ENCODE measurements at regions not wholly inside any gene's neighbourhood (a gene's known extent, or its start where the extent isn't known, plus 50 kb on each side); places are given as distances from the start of the nearest gene placed in this dataset.

- H3K79me2 ChIP-seq (ENCODE audit: control insufficient read depth, insufficient read depth, low read length) = no peaks in the 10 kb centered on the region
- no peaks in the 10 kb centered on the region for H4K20me1 ChIP-seq (replicated peaks; ENCODE audit: control insufficient read depth, extremely low read depth, insufficient read depth, low read length)
- no peak overlapping the region for H2AFZ ChIP-seq (ENCODE audit: low read depth, low read length)
- intact Hi-C loops (cut with micrococcal nuclease) (no loop called here), dilution Hi-C loops (cut with MboI; ENCODE audit: extremely low pct_ligation_motif_present, low sequenced_read_pairs) (no loop called here)
- H3K27me3 ChIP-seq (ENCODE audit: control insufficient read depth in 2 of 2, insufficient read depth in 2 of 2, low read length in 2 of 2) = peaks cover 11% of the 10 kb centered on the region in 2 experiments
- H3K27ac ChIP-seq (ENCODE audit: insufficient read depth, low read depth, low read length) = no peak overlapping the region
- no peaks in the 10 kb centered on the region for H3K9me3 ChIP-seq (replicated peaks; ENCODE audit: control insufficient read depth, insufficient read depth, low read length)
- FAIRE-seq (no peak), DNase-seq (ENCODE audit: low read depth, low spot score) (no peak)
- no peaks in the 10 kb centered on the region for H3K36me3 ChIP-seq (ENCODE audit: control insufficient read depth in 2 of 2, extremely low read depth in 1 of 2, insufficient read depth in 2 of 2, low read length in 2 of 2)
- H3K4me1 ChIP-seq (ENCODE audit: control insufficient read depth, extremely low read depth, insufficient read depth, low read length) = peaks cover 3% of the 10 kb centered on the region
- no peak overlapping the region for H3K9ac ChIP-seq (replicated peaks; ENCODE audit: extremely low read depth, insufficient read depth, low read length)
- ChIA-PET CTCF (interaction anchor here (2.4 kb wide), 1 partner anchor 26 kb away, joined by 8 read pairs; no protein-coding TSS in a partner anchor), POLR2A (no interaction called here)
- TF ChIP-seq FOS (IDR thresholded peaks at IDR 0.05; ENCODE audit: borderline replicate concordance, insufficient read depth, low read length) = no peak
- TF ChIP-seq MAX (IDR thresholded peaks at IDR 0.05; ENCODE audit: insufficient read depth, insufficient read length) = no peak
- no peak for TF ChIP-seq CTCF (IDR thresholded peaks at IDR 0.05; ENCODE audit: extremely low read depth in 1 of 2, insufficient read depth in 1 of 2, low read depth in 1 of 2, low read length in 2 of 2)
- TF ChIP-seq JUN (IDR thresholded peaks at IDR 0.05; ENCODE audit: borderline replicate concordance, insufficient read depth, insufficient read length, low read depth) = no peak
- no peak for TF ChIP-seq POLR2AphosphoS5 (IDR thresholded peaks at IDR 0.05; ENCODE audit: insufficient read depth, low read depth, low read length)
- no peak for TF ChIP-seq POLR2A (IDR thresholded peaks at IDR 0.05; ENCODE audit: low read depth, low read length)
- no peak for TF ChIP-seq MYC (IDR thresholded peaks at IDR 0.05; ENCODE audit: low read depth, low read length)
- TF ChIP-seq EZH2 (IDR thresholded peaks at IDR 0.05; ENCODE audit: borderline replicate concordance, low read depth, low read length, severe bottlenecking) = no peak
- no peak for TF ChIP-seq GATA2 (IDR thresholded peaks at IDR 0.05; ENCODE audit: insufficient read depth, insufficient read length, low read depth, low read length)
- H3K4me2 ChIP-seq (ENCODE audit: insufficient read depth, low read length) = no peak overlapping the region
- H3K9me1 ChIP-seq (replicated peaks; ENCODE audit: control insufficient read depth, extremely low read depth, insufficient read depth, low read length) = no peaks in the 10 kb centered on the region
- BruUV-seq (replicated peaks) = no TSS peak
- H3K4me3 ChIP-seq (replicated peaks in 1 of 3; ENCODE audit: insufficient read depth in 1 of 3, low read depth in 1 of 3, low read length in 3 of 3) = no peak overlapping the region
These were observed 109.3 kb downstream of the FAM53A start for GRCh38 chr4:1574601-1575417.

Data from endothelial cell of umbilical vein (primary cell).